MCF 10A (cell line): ENCODE measurements at regions not wholly inside any gene's neighbourhood (a gene's known extent, or its start where the extent isn't known, plus 50 kb on each side); places are given as distances from the start of the nearest gene placed in this dataset.

Experiments used
- BruUV-seq: library from RNA; stranded (reverse); fragments of 400-500 nt; replicated peaks from 2 replicates; lab custom pipeline; 2021; lab: Mats Ljungman, UMichigan
- CTCF ChIA-PET: fragments of 300-600 bp; sonication (Branson Sonifier 250); formaldehyde crosslinking; extraction: SDS; loops from one replicate; lab custom pipeline; 2021; ENCODE audit warnings: antibody characterized with exemption, inconsistent platforms; lab: Yijun Ruan, JAX
- POLR2A ChIA-PET: fragments of 300-600, 350-650 bp; sonication (Branson Sonifier 250); formaldehyde crosslinking; extraction: SDS; loops from one replicate; lab custom pipeline; 2020; ENCODE audit warnings: antibody characterized with exemption, inconsistent platforms; lab: Yijun Ruan, JAX
- DNase-seq: peaks from one replicate; pipeline ENCODE4 v3.0.0-alpha.2; 2018; ENCODE audit not compliant: unreplicated experiment
- H3K27ac Mint-ChIP-seq: one replicate; pipeline ENCODE4 v1.8.0; 2022; ENCODE audit warnings: mild to moderate bottlenecking, low read depth, mixed read lengths; ENCODE audit not compliant: unreplicated experiment
- H3K27me3 Mint-ChIP-seq: one replicate; pipeline ENCODE4 v1.8.0; 2022; ENCODE audit warnings: mixed read lengths; ENCODE audit not compliant: insufficient read depth, unreplicated experiment
- H3K36me3 Mint-ChIP-seq: one replicate; pipeline ENCODE4 v1.8.0; 2022; ENCODE audit warnings: mild to moderate bottlenecking, moderate library complexity, mixed read lengths; ENCODE audit not compliant: insufficient read depth, unreplicated experiment
- H3K4me1 Mint-ChIP-seq: one replicate; pipeline ENCODE4 v1.8.0; 2022; ENCODE audit warnings: mixed read lengths; ENCODE audit not compliant: insufficient read depth, unreplicated experiment
- H3K4me3 Mint-ChIP-seq: one replicate; pipeline ENCODE4 v1.8.0; 2022; ENCODE audit warnings: mild to moderate bottlenecking, moderate library complexity, mixed read lengths; ENCODE audit not compliant: unreplicated experiment
- H3K9me3 Mint-ChIP-seq: one replicate; pipeline ENCODE4 v1.8.0; 2022; ENCODE audit warnings: mixed read lengths; ENCODE audit not compliant: unreplicated experiment
- CTCF ChIP-seq: fragments of 200-600 bp; IDR thresholded peaks from one replicate; pipeline ENCODE4 v1.8.0; 2022; ENCODE audit warnings: antibody characterized with exemption, mild to moderate bottlenecking; ENCODE audit not compliant: unreplicated experiment
- intact Hi-C: fragments of 100-400 bp; cut with micrococcal nuclease; formaldehyde crosslinking; loops from 2 replicates; pipeline ENCODE4 v1.14.1; 2022

- ChIA-PET CTCF (interaction anchor here (1.1 kb wide), 1 partner anchor 64 kb away, joined by 4 read pairs; no protein-coding TSS in a partner anchor), POLR2A (no interaction called here)
- H3K9me3 Mint-ChIP-seq, result no peaks in the 10 kb centered on the region
- peaks cover 6% of the 10 kb centered on the region for H3K4me1 Mint-ChIP-seq
- intact Hi-C loops, result no loop called here
- TF ChIP-seq CTCF, result no peak
- no peak overlapping the region for H3K4me3 Mint-ChIP-seq
- no peaks in the 10 kb centered on the region for H3K27me3 Mint-ChIP-seq
- no TSS peak for BruUV-seq
- no peak for DNase-seq
- H3K36me3 Mint-ChIP-seq, result no peaks in the 10 kb centered on the region
- no peak overlapping the region for H3K27ac Mint-ChIP-seq
Observed at GRCh38 chr2:21253311-21254027, 129.7 kb downstream of the TDRD15 start.

- DNase-seq, result no peak
- no TSS peak for BruUV-seq
- intact Hi-C loops, result no loop called here
- H3K27me3 Mint-ChIP-seq, result no peaks in the 10 kb centered on the region
- H3K36me3 Mint-ChIP-seq, result no peaks in the 10 kb centered on the region
- H3K4me1 Mint-ChIP-seq, result peaks cover 6% of the 10 kb centered on the region
- no peak overlapping the region for H3K27ac Mint-ChIP-seq
- no peak for TF ChIP-seq CTCF
- no peaks in the 10 kb centered on the region for H3K9me3 Mint-ChIP-seq
- POLR2A ChIA-PET, result no interaction called here
- CTCF ChIA-PET, result interaction anchor here (0.7 to 1.1 kb wide), 2 partner anchors 63 to 131 kb away, joined by 3 to 4 read pairs; partner anchors contain the start of gene TDRD15
- H3K4me3 Mint-ChIP-seq, result no peak overlapping the region
Observed at GRCh38 chr2:21254170-21254965, 130.6 kb downstream of the TDRD15 start.

GRCh38 chr2:21256006-21256405, 132.2 kb downstream of the TDRD15 start:
- intact Hi-C loops, result no loop called here
- peak; percentile 30 for DNase-seq
- TF ChIP-seq CTCF, result no peak
- Mint-ChIP-seq H3K36me3 (no peaks in the 10 kb centered on the region), H3K9me3 (no peaks in the 10 kb centered on the region), H3K27me3 (peaks cover under 1% of the 10 kb centered on the region), H3K4me3 (no peak overlapping the region), H3K27ac (no peak overlapping the region), H3K4me1 (peaks cover 6% of the 10 kb centered on the region)
- ChIA-PET CTCF (no interaction called here), POLR2A (no interaction called here)
- BruUV-seq, result no TSS peak

- POLR2A ChIA-PET, result no interaction called here
- Mint-ChIP-seq H3K9me3 (no peaks in the 10 kb centered on the region), H3K27me3 (peaks cover 16% of the 10 kb centered on the region), H3K27ac (no peak overlapping the region), H3K36me3 (no peaks in the 10 kb centered on the region), H3K4me1 (peaks cover 6% of the 10 kb centered on the region), H3K4me3 (no peak overlapping the region)
- CTCF ChIA-PET, result interaction anchor here (0.6 kb wide), 1 partner anchor 137 kb away, joined by 3 read pairs; no protein-coding TSS in a partner anchor
- no peak for DNase-seq
- no TSS peak for BruUV-seq
- no peak for TF ChIP-seq CTCF
- intact Hi-C loops, result no loop called here
Observed at GRCh38 chr2:21257621-21258020, 133.9 kb downstream of the TDRD15 start.
